Hematopoietic multipotent progenitor cell (in vitro differentiated cells): ENCODE measurements at regions not wholly inside any gene's neighbourhood (a gene's known extent, or its start where the extent isn't known, plus 50 kb on each side); places are given as distances from the start of the nearest gene placed in this dataset.
"Not testable (repeated sequence)": the region's sequence is repeated elsewhere in the genome, so short reads cannot be mapped to it uniquely, and the experiment has no call there.

Experiments used
- DNase-seq, 3 donors: peaks; one replicate each; pipeline ENCODE4 v3.0.0-alpha.2; 2011 to 2015; ENCODE audit warnings: low read depth in 2 of 3, low spot score in 2 of 3

- no peak for DNase-seq
Measured at GRCh38 chr11:29190313-29190712, 826.5 kb downstream of the KCNA4 start.

- DNase-seq, result no peak
Measured at GRCh38 chr11:29187215-29187614, 829.6 kb downstream of the KCNA4 start.

GRCh38 chr11:29184939-29185890, 831.6 kb downstream of the KCNA4 start:
- DNase-seq, result no peak

GRCh38 chr11:29183301-29183700, 833.5 kb downstream of the KCNA4 start:
- DNase-seq, result no peak

- no peak for DNase-seq
Measured at GRCh38 chr11:29173660-29174062, 843.2 kb downstream of the KCNA4 start.

GRCh38 chr11:29171360-29171950, 845.4 kb downstream of the KCNA4 start:
- DNase-seq, result no peak

- DNase-seq, result no peak
Measured at GRCh38 chr11:29166306-29166705, 850.5 kb downstream of the KCNA4 start.

- no peak for DNase-seq
Measured at GRCh38 chr11:29163231-29163630, 853.6 kb downstream of the KCNA4 start.

- DNase-seq, result no peak
Measured at GRCh38 chr11:29162491-29162890, 854.3 kb downstream of the KCNA4 start.

- DNase-seq, result no peak
Measured at GRCh38 chr11:29161191-29161590, 855.6 kb downstream of the KCNA4 start.

GRCh38 chr11:29159552-29160465, 857.0 kb downstream of the KCNA4 start:
- peak in 1 of 3 donors; percentile 3 for DNase-seq

GRCh38 chr11:29153078-29153477, 863.8 kb downstream of the KCNA4 start:
- DNase-seq, result no peak

- not testable (repeated sequence) for DNase-seq
Measured at GRCh38 chr11:29142573-29142972, 874.3 kb downstream of the KCNA4 start.

GRCh38 chr11:29135504-29135903, 881.3 kb downstream of the KCNA4 start:
- DNase-seq, result no peak

- DNase-seq, result no peak
Measured at GRCh38 chr11:29131055-29131454, 885.8 kb downstream of the KCNA4 start.

- DNase-seq, result no peak
Measured at GRCh38 chr11:29129844-29130243, 887.0 kb downstream of the KCNA4 start.

GRCh38 chr11:29127461-29127860, 889.4 kb downstream of the KCNA4 start:
- no peak for DNase-seq

- DNase-seq, result no peak
Measured at GRCh38 chr11:29125606-29126005, 891.2 kb downstream of the KCNA4 start.

GRCh38 chr11:29124470-29124869, 892.4 kb downstream of the KCNA4 start:
- DNase-seq, result no peak

- DNase-seq, result no peak
Measured at GRCh38 chr11:29119707-29120618, 896.9 kb downstream of the KCNA4 start.
